ENCODE measurements at regions not wholly inside any gene's neighbourhood (a gene's known extent, or its start where the extent isn't known, plus 50 kb on each side); places are given as distances from the start of the nearest gene placed in this dataset.
"Not testable (repeated sequence)": the region's sequence is repeated elsewhere in the genome, so short reads cannot be mapped to it uniquely, and the experiment has no call there.

DNA sequence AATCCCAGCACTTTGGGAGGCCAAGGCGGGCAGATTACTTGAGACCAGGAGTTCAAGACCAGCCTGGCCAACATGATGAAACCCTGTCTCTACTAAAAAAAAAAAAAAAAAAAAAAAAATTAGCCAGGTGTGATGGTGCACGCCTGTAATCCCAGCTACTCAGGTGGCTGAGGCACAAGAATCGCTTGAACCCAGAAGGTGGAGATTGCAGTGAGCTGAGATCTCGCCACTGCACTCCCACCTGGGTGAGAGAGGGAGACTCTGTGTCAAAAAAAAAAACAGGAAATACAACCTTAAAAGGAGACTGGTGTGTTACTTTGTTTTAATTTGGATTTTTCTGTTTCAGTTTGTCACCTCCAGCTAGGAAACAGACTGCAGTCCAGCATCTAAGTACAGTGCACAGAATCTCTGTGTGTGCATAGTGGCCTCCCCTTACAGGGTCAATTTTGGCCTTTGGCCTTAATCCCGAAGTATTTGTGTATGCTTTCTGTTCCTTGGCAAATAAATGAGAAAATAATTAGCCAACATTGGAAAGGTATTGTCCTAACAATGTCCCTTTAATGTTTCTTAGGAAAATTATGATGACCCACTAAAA is 266.1 kb downstream of the GOLGA6L6 start:
- TF ChIP-seq, protein P1, sequence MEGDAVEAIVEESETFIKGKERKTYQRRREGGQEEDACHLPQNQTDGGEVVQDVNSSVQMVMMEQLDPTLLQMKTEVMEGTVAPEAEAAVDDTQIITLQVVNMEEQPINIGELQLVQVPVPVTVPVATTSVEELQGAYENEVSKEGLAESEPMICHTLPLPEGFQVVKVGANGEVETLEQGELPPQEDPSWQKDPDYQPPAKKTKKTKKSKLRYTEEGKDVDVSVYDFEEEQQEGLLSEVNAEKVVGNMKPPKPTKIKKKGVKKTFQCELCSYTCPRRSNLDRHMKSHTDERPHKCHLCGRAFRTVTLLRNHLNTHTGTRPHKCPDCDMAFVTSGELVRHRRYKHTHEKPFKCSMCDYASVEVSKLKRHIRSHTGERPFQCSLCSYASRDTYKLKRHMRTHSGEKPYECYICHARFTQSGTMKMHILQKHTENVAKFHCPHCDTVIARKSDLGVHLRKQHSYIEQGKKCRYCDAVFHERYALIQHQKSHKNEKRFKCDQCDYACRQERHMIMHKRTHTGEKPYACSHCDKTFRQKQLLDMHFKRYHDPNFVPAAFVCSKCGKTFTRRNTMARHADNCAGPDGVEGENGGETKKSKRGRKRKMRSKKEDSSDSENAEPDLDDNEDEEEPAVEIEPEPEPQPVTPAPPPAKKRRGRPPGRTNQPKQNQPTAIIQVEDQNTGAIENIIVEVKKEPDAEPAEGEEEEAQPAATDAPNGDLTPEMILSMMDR (conservative IDR thresholded peaks at IDR 0.05; ENCODE audit: low read length), result not testable (repeated sequence)
- TF ChIP-seq EZH2phosphoT487 (IDR thresholded peaks at IDR 0.05; ENCODE audit: borderline replicate concordance, low read depth, low read length), result not testable (repeated sequence)
